Endothelial cell of umbilical vein (primary cell): ENCODE measurements at regions not wholly inside any gene's neighbourhood (a gene's known extent, or its start where the extent isn't known, plus 50 kb on each side); places are given as distances from the start of the nearest gene placed in this dataset.
A peak's percentile ranks its signal among the peaks of the same experiment; 100 is the strongest.

Experiments used
- BruUV-seq: library from RNA; stranded (reverse); fragments of 400-500 nt; replicated peaks from 2 replicates; lab custom pipeline; 2021; lab: Mats Ljungman, UMichigan
- CTCF ChIA-PET: fragments of 300-600, 350-600 bp; sonication (Branson Sonifier 250); formaldehyde crosslinking; loops from one replicate; lab custom pipeline; 2021; ENCODE audit warnings: antibody characterized with exemption, inconsistent platforms; lab: Charles Lee
- POLR2A ChIA-PET: fragments of 300-600, 350-600 bp; sonication (Branson Sonifier 250); formaldehyde crosslinking; loops from one replicate; lab custom pipeline; 2021; ENCODE audit warnings: antibody characterized with exemption, inconsistent platforms; lab: Charles Lee
- DNase-seq: peaks from one replicate; pipeline ENCODE4 v3.0.0-alpha.2; 2011; ENCODE audit warnings: low read depth, low spot score
- FAIRE-seq: peaks from 2 replicates; lab custom pipeline; 2011; peaks lifted over from hg19 to GRCh38; lab: Jason Lieb, UNC
- H2AFZ ChIP-seq: 2 replicates; pipeline ENCODE4 v1.6.0; 2012; ENCODE audit warnings: low read depth, low read length, control low read depth, inconsistent platforms
- H3K27ac ChIP-seq: 2 replicates; pipeline ENCODE4 v1.5.1; 2011; ENCODE audit warnings: low read depth, mild to moderate bottlenecking, control low read depth, low read length, moderate library complexity; ENCODE audit not compliant: insufficient read depth
- H3K27me3 ChIP-seq, 2 experiments: 2 replicates each; pipeline versions ENCODE4 v1.6.0 to v1.6.1; 2011; ENCODE audit warnings: low read length in 2 of 2, mixed read lengths in 1 of 2; ENCODE audit not compliant: control insufficient read depth in 2 of 2, insufficient read depth in 2 of 2
- H3K36me3 ChIP-seq, 2 experiments: 2 replicates in 1 of 2; 3 replicates in 1 of 2; pipeline ENCODE4 v1.5.1; 2011; ENCODE audit warnings: low read length in 2 of 2, mild to moderate bottlenecking in 1 of 2, moderate library complexity in 1 of 2; ENCODE audit not compliant: control insufficient read depth in 2 of 2, insufficient read depth in 2 of 2; ENCODE audit errors: extremely low read depth in 1 of 2
- H3K4me1 ChIP-seq: 3 replicates; pipeline ENCODE4 v1.5.1; 2011; ENCODE audit warnings: mild to moderate bottlenecking, low read length; ENCODE audit not compliant: control insufficient read depth, insufficient read depth; ENCODE audit errors: extremely low read depth
- H3K4me2 ChIP-seq: 2 replicates; pipeline ENCODE4 v1.6.1; 2011; ENCODE audit warnings: low read length, control low read depth, mixed read lengths; ENCODE audit not compliant: insufficient read depth
- H3K4me3 ChIP-seq, 3 experiments: fragments of 200-600 bp in 1 of 3; sonication (generic), shearing (Covaris generic) in 1 of 3; replicated peaks in 1 of 3; 2 replicates each; pipeline ENCODE4 v1.5.1; 2011 to 2016; ENCODE audit warnings: control low read depth in 3 of 3, low read length in 3 of 3, mild to moderate bottlenecking in 2 of 3, inconsistent platforms in 1 of 3, low read depth in 1 of 3, moderate library complexity in 1 of 3; ENCODE audit not compliant: insufficient read depth in 1 of 3
- H3K79me2 ChIP-seq: 2 replicates; pipeline ENCODE4 v1.6.0; 2012; ENCODE audit warnings: low read length, inconsistent platforms; ENCODE audit not compliant: control insufficient read depth, insufficient read depth
- H3K9ac ChIP-seq: replicated peaks from 2 replicates; pipeline ENCODE3; 2011; ENCODE audit warnings: low read length, control low read depth; ENCODE audit not compliant: insufficient read depth; ENCODE audit errors: extremely low read depth
- H3K9me1 ChIP-seq: replicated peaks from 3 replicates; pipeline ENCODE4 v1.6.0; 2011; ENCODE audit warnings: mild to moderate bottlenecking, low read length; ENCODE audit not compliant: control insufficient read depth, insufficient read depth; ENCODE audit errors: extremely low read depth
- H3K9me3 ChIP-seq: replicated peaks from 2 replicates; pipeline ENCODE4 v1.5.1; 2012; ENCODE audit warnings: low read length, inconsistent platforms; ENCODE audit not compliant: control insufficient read depth, insufficient read depth
- H4K20me1 ChIP-seq: replicated peaks from 2 replicates; pipeline ENCODE3; 2011; ENCODE audit warnings: mild to moderate bottlenecking, low read length; ENCODE audit not compliant: control insufficient read depth, insufficient read depth; ENCODE audit errors: extremely low read depth
- FOS ChIP-seq: IDR thresholded peaks from 2 replicates; pipeline ENCODE4 v1.6.1; 2011; ENCODE audit warnings: mild to moderate bottlenecking, low read length, moderate library complexity, borderline replicate concordance; ENCODE audit not compliant: insufficient read depth
- GATA2 ChIP-seq: IDR thresholded peaks from 2 replicates; pipeline ENCODE4 v1.7.0; 2011; ENCODE audit warnings: low read depth, mild to moderate bottlenecking, moderate library complexity, mixed read lengths, low read length; ENCODE audit not compliant: insufficient read length, insufficient read depth
- JUN ChIP-seq: IDR thresholded peaks from 2 replicates; pipeline ENCODE4 v1.6.1; 2011; ENCODE audit warnings: borderline replicate concordance, low read depth; ENCODE audit not compliant: insufficient read length, insufficient read depth
- MYC ChIP-seq: IDR thresholded peaks from one replicate; pipeline ENCODE4 v1.6.1; 2011; ENCODE audit warnings: mild to moderate bottlenecking, low read depth, low read length
- POLR2AphosphoS5 ChIP-seq: IDR thresholded peaks from 2 replicates; pipeline ENCODE4 v1.6.1; 2012; ENCODE audit warnings: low read depth, mild to moderate bottlenecking, control low read depth, low read length, moderate library complexity; ENCODE audit not compliant: insufficient read depth
- dilution Hi-C: fragments of 300-500 bp; cut with MboI; formaldehyde crosslinking; loops from one replicate; pipeline ENCODE4 v1.15.0; 2019; ENCODE audit warnings: low sequenced_read_pairs; ENCODE audit not compliant: extremely low pct_ligation_motif_present
- intact Hi-C: fragments of 100-400 bp; cut with micrococcal nuclease; formaldehyde crosslinking; loops from one replicate; pipeline ENCODE4 v1.10.0; 2022
- TF ChIP-seq, protein P1 (sequence below), 2 donors: IDR thresholded peaks; 1 replicate in 1 of 2; 2 replicates in 1 of 2; pipeline ENCODE4 v1.5.1; 2011; ENCODE audit warnings: low read length in 2 of 2, mild to moderate bottlenecking in 2 of 2, moderate library complexity in 2 of 2, control low read depth in 1 of 2, inconsistent platforms in 1 of 2, low read depth in 1 of 2; ENCODE audit not compliant: insufficient read depth in 1 of 2; ENCODE audit errors: extremely low read depth in 1 of 2

DNA sequence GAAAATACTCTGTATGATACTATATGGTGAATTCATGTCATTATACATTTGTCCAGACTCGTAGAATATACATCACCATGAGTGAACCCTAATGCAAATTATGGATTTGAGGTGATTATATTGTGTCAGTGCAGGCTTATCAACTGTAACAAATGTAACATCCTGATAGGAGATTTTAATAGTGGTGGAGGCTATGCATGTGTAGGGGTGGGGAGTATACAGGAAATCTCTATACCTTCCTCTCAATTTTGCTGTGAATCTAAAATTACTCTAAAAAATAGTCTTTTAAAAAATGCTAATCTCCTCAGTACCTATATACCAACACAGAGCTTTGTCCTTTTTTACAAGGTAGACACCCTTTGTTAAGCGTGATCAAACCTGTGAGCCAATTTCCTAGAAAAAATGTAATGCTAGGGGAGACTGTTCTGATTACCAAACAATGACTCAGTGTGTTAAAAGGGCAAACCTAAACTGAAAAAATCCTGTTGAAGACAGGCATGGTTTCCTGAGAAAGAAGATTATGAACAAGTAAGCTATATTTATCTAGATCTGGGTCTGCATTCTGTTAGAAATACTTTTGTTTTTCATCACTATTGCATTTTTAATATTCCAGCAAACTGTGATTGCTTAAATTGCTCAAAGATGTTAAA lies 170.9 kb downstream of the DUSP6 start:
- no peaks in the 10 kb centered on the region for H3K27me3 ChIP-seq
- DNase-seq (peak; percentile 84), FAIRE-seq (peak; percentile 73)
- POLR2A ChIA-PET: no interaction called here
- no peaks in the 10 kb centered on the region for H3K79me2 ChIP-seq
- intact Hi-C loops (no loop called here), dilution Hi-C loops (no loop called here)
- H3K9ac ChIP-seq: no peak overlapping the region
- H2AFZ ChIP-seq: no peak overlapping the region
- peak overlapping the region; percentile 21 for H3K4me2 ChIP-seq
- H3K4me3 ChIP-seq: no peak overlapping the region
- no TSS peak for BruUV-seq
- peak; percentile 70 for TF ChIP-seq FOS
- TF ChIP-seq, protein P1, sequence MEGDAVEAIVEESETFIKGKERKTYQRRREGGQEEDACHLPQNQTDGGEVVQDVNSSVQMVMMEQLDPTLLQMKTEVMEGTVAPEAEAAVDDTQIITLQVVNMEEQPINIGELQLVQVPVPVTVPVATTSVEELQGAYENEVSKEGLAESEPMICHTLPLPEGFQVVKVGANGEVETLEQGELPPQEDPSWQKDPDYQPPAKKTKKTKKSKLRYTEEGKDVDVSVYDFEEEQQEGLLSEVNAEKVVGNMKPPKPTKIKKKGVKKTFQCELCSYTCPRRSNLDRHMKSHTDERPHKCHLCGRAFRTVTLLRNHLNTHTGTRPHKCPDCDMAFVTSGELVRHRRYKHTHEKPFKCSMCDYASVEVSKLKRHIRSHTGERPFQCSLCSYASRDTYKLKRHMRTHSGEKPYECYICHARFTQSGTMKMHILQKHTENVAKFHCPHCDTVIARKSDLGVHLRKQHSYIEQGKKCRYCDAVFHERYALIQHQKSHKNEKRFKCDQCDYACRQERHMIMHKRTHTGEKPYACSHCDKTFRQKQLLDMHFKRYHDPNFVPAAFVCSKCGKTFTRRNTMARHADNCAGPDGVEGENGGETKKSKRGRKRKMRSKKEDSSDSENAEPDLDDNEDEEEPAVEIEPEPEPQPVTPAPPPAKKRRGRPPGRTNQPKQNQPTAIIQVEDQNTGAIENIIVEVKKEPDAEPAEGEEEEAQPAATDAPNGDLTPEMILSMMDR (IDR thresholded peaks at IDR 0.05; ENCODE audit: extremely low read depth in 1 of 2, insufficient read depth in 1 of 2, low read depth in 1 of 2, low read length in 2 of 2): no peak
- TF ChIP-seq JUN: peak; percentile 47
- H3K27ac ChIP-seq: peak overlapping the region; percentile 28
- no peaks in the 10 kb centered on the region for H3K36me3 ChIP-seq
- H4K20me1 ChIP-seq: no peaks in the 10 kb centered on the region
- CTCF ChIA-PET: interaction anchor here (0.8 to 1.8 kb wide), 2 partner anchors 10 to 19 kb away, joined by 3 to 4 read pairs; no protein-coding TSS in a partner anchor
- no peaks in the 10 kb centered on the region for H3K9me3 ChIP-seq
- H3K9me1 ChIP-seq: no peaks in the 10 kb centered on the region
- H3K4me1 ChIP-seq: peaks cover 18% of the 10 kb centered on the region

GRCh38 chr12:89180496-89180895 lies 171.8 kb downstream of the DUSP6 start:
- Histone ChIP-seq H3K4me2 (no peak overlapping the region), H4K20me1 (no peaks in the 10 kb centered on the region), H2AFZ (no peak overlapping the region), H3K36me3 (no peaks in the 10 kb centered on the region), H3K9me1 (no peaks in the 10 kb centered on the region), H3K27ac (no peak overlapping the region), H3K4me1 (peaks cover 18% of the 10 kb centered on the region), H3K27me3 (no peaks in the 10 kb centered on the region), H3K9ac (no peak overlapping the region), H3K9me3 (no peaks in the 10 kb centered on the region), H3K4me3 (no peak overlapping the region), H3K79me2 (no peaks in the 10 kb centered on the region)
- TF ChIP-seq FOS (no peak), MYC (no peak), POLR2AphosphoS5 (no peak), GATA2 (no peak), JUN (no peak)
- TF ChIP-seq, protein P1 (IDR thresholded peaks at IDR 0.05; ENCODE audit: extremely low read depth in 1 of 2, insufficient read depth in 1 of 2, low read depth in 1 of 2, low read length in 2 of 2): no peak
- ChIA-PET POLR2A (interaction anchor here (0.9 kb wide), 1 partner anchor 50 kb away, joined by 5 read pairs; no protein-coding TSS in a partner anchor), CTCF (interaction anchor here (1.5 kb wide), 1 partner anchor 9 kb away, joined by 5 read pairs; no protein-coding TSS in a partner anchor)
- intact Hi-C loops: loop anchor here (1.0 kb wide), 1 partner anchor 14 kb away; no protein-coding TSS in a partner anchor
- FAIRE-seq (no peak), DNase-seq (no peak)
- no TSS peak for BruUV-seq
- dilution Hi-C loops: no loop called here
